ENCODE measurements at regions not wholly inside any gene's neighbourhood (a gene's known extent, or its start where the extent isn't known, plus 50 kb on each side); places are given as distances from the start of the nearest gene placed in this dataset.
"Not testable (repeated sequence)": the region's sequence is repeated elsewhere in the genome, so short reads cannot be mapped to it uniquely, and the experiment has no call there.

DNA sequence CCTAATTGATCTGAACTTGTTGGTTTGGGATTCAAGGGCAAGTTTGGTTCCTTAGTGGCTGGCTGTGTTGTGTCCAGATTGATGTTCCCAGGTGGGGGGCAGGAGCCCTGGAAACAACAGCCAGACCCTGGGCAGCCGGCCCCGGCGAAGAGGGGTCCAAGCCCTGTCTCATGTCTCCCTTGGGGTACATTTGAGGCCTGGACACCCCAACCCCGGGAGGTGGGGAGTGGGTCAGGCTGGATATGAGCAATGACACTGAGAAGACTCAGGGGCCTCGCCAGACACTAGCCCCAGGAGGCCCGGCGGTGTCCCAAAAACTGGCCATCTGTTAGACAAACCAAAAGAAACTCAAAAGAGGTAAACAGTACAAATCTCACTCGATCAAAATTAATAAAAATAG, 79.6 kb downstream of the YTHDF1 start:
- CTCF ChIA-PET = no interaction called here
- intact Hi-C loops (cut with micrococcal nuclease) = no loop called here
- WGBS (ENCODE audit: insufficient coverage) = no CpG with 5 or more reads among the region's 8 CpGs

DNA sequence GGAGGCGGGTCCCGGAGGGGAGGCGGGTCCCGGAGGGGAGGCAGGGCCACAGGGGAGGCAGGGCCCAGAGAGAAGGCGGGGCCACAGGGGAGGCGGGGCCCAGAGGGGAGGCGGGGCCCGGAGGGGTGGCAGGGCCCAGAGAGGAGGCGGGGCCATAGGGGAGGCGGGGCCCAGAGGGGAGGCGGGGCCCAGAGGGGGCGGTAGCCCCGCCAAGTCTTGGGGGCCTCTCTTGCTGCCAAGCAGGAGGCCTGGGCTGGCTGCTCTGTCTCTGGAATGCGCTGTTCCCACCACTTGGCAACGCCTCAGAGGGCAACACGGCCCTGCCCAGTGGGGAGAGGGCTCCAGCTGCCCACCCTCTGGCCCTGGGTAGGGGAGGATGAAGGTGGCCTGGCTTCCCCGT, 80.5 kb downstream of the YTHDF1 start:
- ChIA-PET POLR2A (no interaction called here), CTCF (no interaction called here)
- no peak overlapping the region for H3K9ac ChIP-seq (ENCODE audit: low read length)
- no peak overlapping the region for H3K4me3 ChIP-seq (ENCODE audit: control extremely low read depth in 1 of 5, extremely low read depth in 1 of 5, insufficient read depth in 1 of 5, low read depth in 2 of 5, low read length in 4 of 5)
- no peaks in the 10 kb centered on the region for H3K4me1 Mint-ChIP-seq
- no peak overlapping the region for H3K4me2 ChIP-seq (replicated peaks; ENCODE audit: low read depth, low read length, poor library complexity, severe bottlenecking)
- DNase-seq (no peak), ATAC-seq (ENCODE audit: low read depth) (no peak)
- H3K9me3 Mint-ChIP-seq (ENCODE audit: insufficient read depth) = no peaks in the 10 kb centered on the region
- no peaks in the 10 kb centered on the region for H3K36me3 ChIP-seq (replicated peaks in 1 of 2; ENCODE audit: control extremely low read depth in 1 of 2, control insufficient read depth in 1 of 2, extremely low read depth in 1 of 2, insufficient read depth in 2 of 2, low read length in 1 of 2)
- H3K27me3 Mint-ChIP-seq = peaks cover 4% of the 10 kb centered on the region
- H2AFZ ChIP-seq (ENCODE audit: insufficient read depth, low read depth, low read length, poor library complexity, severe bottlenecking) = no peak overlapping the region
- no peaks in the 10 kb centered on the region for H3K4me1 ChIP-seq (ENCODE audit: control insufficient read depth in 2 of 2, insufficient read depth in 2 of 2, low read length in 2 of 2)
- no peak overlapping the region for H3K27ac Mint-ChIP-seq
- peaks cover 0 to 14% (median 0%) of the 10 kb centered on the region in 3 donors for H3K9me3 ChIP-seq (ENCODE audit: control extremely low read depth in 1 of 3, control insufficient read depth in 2 of 3, insufficient read depth in 1 of 3, low read length in 2 of 3)
- TF ChIP-seq, protein P1, sequence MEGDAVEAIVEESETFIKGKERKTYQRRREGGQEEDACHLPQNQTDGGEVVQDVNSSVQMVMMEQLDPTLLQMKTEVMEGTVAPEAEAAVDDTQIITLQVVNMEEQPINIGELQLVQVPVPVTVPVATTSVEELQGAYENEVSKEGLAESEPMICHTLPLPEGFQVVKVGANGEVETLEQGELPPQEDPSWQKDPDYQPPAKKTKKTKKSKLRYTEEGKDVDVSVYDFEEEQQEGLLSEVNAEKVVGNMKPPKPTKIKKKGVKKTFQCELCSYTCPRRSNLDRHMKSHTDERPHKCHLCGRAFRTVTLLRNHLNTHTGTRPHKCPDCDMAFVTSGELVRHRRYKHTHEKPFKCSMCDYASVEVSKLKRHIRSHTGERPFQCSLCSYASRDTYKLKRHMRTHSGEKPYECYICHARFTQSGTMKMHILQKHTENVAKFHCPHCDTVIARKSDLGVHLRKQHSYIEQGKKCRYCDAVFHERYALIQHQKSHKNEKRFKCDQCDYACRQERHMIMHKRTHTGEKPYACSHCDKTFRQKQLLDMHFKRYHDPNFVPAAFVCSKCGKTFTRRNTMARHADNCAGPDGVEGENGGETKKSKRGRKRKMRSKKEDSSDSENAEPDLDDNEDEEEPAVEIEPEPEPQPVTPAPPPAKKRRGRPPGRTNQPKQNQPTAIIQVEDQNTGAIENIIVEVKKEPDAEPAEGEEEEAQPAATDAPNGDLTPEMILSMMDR (IDR thresholded peaks at IDR 0.05) = no peak
- no peak for TF ChIP-seq EZH2 (IDR thresholded peaks at IDR 0.05; ENCODE audit: borderline replicate concordance, insufficient read depth, low read depth, low read length, poor library complexity, severe bottlenecking)
- H3K27me3 ChIP-seq (replicated peaks in 1 of 4; ENCODE audit: control extremely low read depth in 1 of 4, control insufficient read depth in 3 of 4, insufficient read depth in 4 of 4, low read length in 3 of 4) = peaks cover 0 to 4% (median 0%) of the 10 kb centered on the region in 4 experiments
- H3K79me2 ChIP-seq (ENCODE audit: control insufficient read depth, insufficient read depth, low read length) = no peaks in the 10 kb centered on the region
- H4K20me1 ChIP-seq (ENCODE audit: control insufficient read depth, insufficient read depth, low read length, poor library complexity, severe bottlenecking) = no peaks in the 10 kb centered on the region
- H3K4me3 Mint-ChIP-seq = no peak overlapping the region
- 89% methylated on average over 11 of the region's 17 CpGs for WGBS (ENCODE audit: insufficient coverage)
- H3K27ac ChIP-seq (ENCODE audit: low read length in 2 of 2) = no peak overlapping the region
- intact Hi-C loops (cut with micrococcal nuclease) = no loop called here

More for the DNA sequence above, 79.6 kb downstream of the YTHDF1 start:
- Mint-ChIP-seq H3K4me1 (no peaks in the 10 kb centered on the region), H3K9me3 (ENCODE audit: insufficient read depth) (no peaks in the 10 kb centered on the region), H3K27ac (no peak overlapping the region), H3K27me3 (peaks cover 3% of the 10 kb centered on the region), H3K4me3 (no peak overlapping the region)
- no peak overlapping the region for H3K4me3 ChIP-seq (ENCODE audit: control extremely low read depth in 1 of 5, extremely low read depth in 1 of 5, insufficient read depth in 1 of 5, low read depth in 2 of 5, low read length in 4 of 5)
- no peaks in the 10 kb centered on the region for H3K36me3 ChIP-seq (replicated peaks in 1 of 2; ENCODE audit: control extremely low read depth in 1 of 2, control insufficient read depth in 1 of 2, extremely low read depth in 1 of 2, insufficient read depth in 2 of 2, low read length in 1 of 2)
- H4K20me1 ChIP-seq (ENCODE audit: control insufficient read depth, insufficient read depth, low read length, poor library complexity, severe bottlenecking) = no peaks in the 10 kb centered on the region
- H3K4me2 ChIP-seq (replicated peaks; ENCODE audit: low read depth, low read length, poor library complexity, severe bottlenecking) = no peak overlapping the region
- no peaks in the 10 kb centered on the region for H3K27me3 ChIP-seq (replicated peaks in 1 of 4; ENCODE audit: control extremely low read depth in 1 of 4, control insufficient read depth in 3 of 4, insufficient read depth in 4 of 4, low read length in 3 of 4)
- no peak overlapping the region for H2AFZ ChIP-seq (ENCODE audit: insufficient read depth, low read depth, low read length, poor library complexity, severe bottlenecking)
- POLR2A ChIA-PET = no interaction called here
- no peak overlapping the region for H3K9ac ChIP-seq (ENCODE audit: low read length)
- H3K4me1 ChIP-seq (ENCODE audit: control insufficient read depth in 2 of 2, insufficient read depth in 2 of 2, low read length in 2 of 2) = no peaks in the 10 kb centered on the region
- TF ChIP-seq EZH2 (IDR thresholded peaks at IDR 0.05; ENCODE audit: borderline replicate concordance, insufficient read depth, low read depth, low read length, poor library complexity, severe bottlenecking) = no peak
- TF ChIP-seq, protein P1 (IDR thresholded peaks at IDR 0.05) = no peak
- DNase-seq (no peak), ATAC-seq (ENCODE audit: low read depth) (no peak)
- no peak overlapping the region for H3K27ac ChIP-seq (ENCODE audit: low read length in 2 of 2)
- H3K79me2 ChIP-seq (ENCODE audit: control insufficient read depth, insufficient read depth, low read length) = no peaks in the 10 kb centered on the region
- peaks cover 0 to 14% (median 0%) of the 10 kb centered on the region in 3 donors for H3K9me3 ChIP-seq (ENCODE audit: control extremely low read depth in 1 of 3, control insufficient read depth in 2 of 3, insufficient read depth in 1 of 3, low read length in 2 of 3)

GRCh38 chr20:63134711-63135361, 81.1 kb downstream of the YTHDF1 start:
- intact Hi-C loops (cut with micrococcal nuclease); DNase-seq: not testable (repeated sequence)

More at GRCh38 chr20:63134711-63135361, 81.1 kb downstream of the YTHDF1 start:
- H3K27ac ChIP-seq (ENCODE audit: low read length in 2 of 2); H3K27me3 Mint-ChIP-seq; H3K27me3 ChIP-seq (replicated peaks in 1 of 4; ENCODE audit: control extremely low read depth in 1 of 4, control insufficient read depth in 3 of 4, insufficient read depth in 4 of 4, low read length in 3 of 4); H3K4me2 ChIP-seq (replicated peaks; ENCODE audit: low read depth, low read length, poor library complexity, severe bottlenecking); H3K36me3 ChIP-seq (replicated peaks in 1 of 2; ENCODE audit: control extremely low read depth in 1 of 2, control insufficient read depth in 1 of 2, extremely low read depth in 1 of 2, insufficient read depth in 2 of 2, low read length in 1 of 2); H3K9me3 Mint-ChIP-seq (ENCODE audit: insufficient read depth); H3K4me3 ChIP-seq (ENCODE audit: control extremely low read depth in 1 of 5, extremely low read depth in 1 of 5, insufficient read depth in 1 of 5, low read depth in 2 of 5, low read length in 4 of 5); H3K4me1 ChIP-seq (ENCODE audit: control insufficient read depth in 2 of 2, insufficient read depth in 2 of 2, low read length in 2 of 2); H3K79me2 ChIP-seq (ENCODE audit: control insufficient read depth, insufficient read depth, low read length); POLR2A ChIA-PET; H3K27ac Mint-ChIP-seq; H3K4me3 Mint-ChIP-seq; H3K4me1 Mint-ChIP-seq; CTCF ChIA-PET; H2AFZ ChIP-seq (ENCODE audit: insufficient read depth, low read depth, low read length, poor library complexity, severe bottlenecking); ATAC-seq (ENCODE audit: low read depth); H3K9ac ChIP-seq (ENCODE audit: low read length); H4K20me1 ChIP-seq (ENCODE audit: control insufficient read depth, insufficient read depth, low read length, poor library complexity, severe bottlenecking): not testable (repeated sequence)
- peaks cover 0 to 14% (median 0%) of the 10 kb centered on the region in 3 donors for H3K9me3 ChIP-seq (ENCODE audit: control extremely low read depth in 1 of 3, control insufficient read depth in 2 of 3, insufficient read depth in 1 of 3, low read length in 2 of 3)
- WGBS (ENCODE audit: insufficient coverage) = no CpG with 5 or more reads among the region's 29 CpGs

All from B cell (primary cell).